ENCODE measurements at regions not wholly inside any gene's neighbourhood (a gene's known extent, or its start where the extent isn't known, plus 50 kb on each side); places are given as distances from the start of the nearest gene placed in this dataset.

GRCh38 chr2:177053716-177054115 lies 158.9 kb upstream of the HNRNPA3 start:
- Mint-ChIP-seq H3K36me3 (ENCODE audit: insufficient read depth, unreplicated experiment) (no peaks in the 10 kb centered on the region), H3K27ac (ENCODE audit: unreplicated experiment) (no peak overlapping the region), H3K4me1 (ENCODE audit: low read depth, unreplicated experiment) (no peaks in the 10 kb centered on the region), H3K4me3 (ENCODE audit: low read depth, unreplicated experiment) (no peak overlapping the region), H3K9me3 (ENCODE audit: low read depth, unreplicated experiment) (no peaks in the 10 kb centered on the region), H3K27me3 (ENCODE audit: unreplicated experiment) (peaks cover 47% of the 10 kb centered on the region)
- intact Hi-C loops (cut with micrococcal nuclease; ENCODE audit: unreplicated experiment), result no loop called here
- BruUV-seq (replicated peaks), result no TSS peak
- CTCF ChIA-PET, result interaction anchor here (0.7 kb wide), 2 partner anchors 655 to 698 kb away, joined by 3 to 5 read pairs; no protein-coding TSS in a partner anchor
- no peak for DNase-seq
- TF ChIP-seq CTCF (IDR thresholded peaks at IDR 0.05; ENCODE audit: unreplicated experiment), result no peak

- no peak for DNase-seq
- CTCF ChIA-PET, result no interaction called here
- peaks cover 23% of the 10 kb centered on the region for H3K27me3 Mint-ChIP-seq (ENCODE audit: unreplicated experiment)
- no TSS peak for BruUV-seq (replicated peaks)
- intact Hi-C loops (cut with micrococcal nuclease; ENCODE audit: unreplicated experiment), result no loop called here
- H3K4me3 Mint-ChIP-seq (ENCODE audit: low read depth, unreplicated experiment), result no peak overlapping the region
- H3K27ac Mint-ChIP-seq (ENCODE audit: unreplicated experiment), result no peak overlapping the region
- no peaks in the 10 kb centered on the region for H3K4me1 Mint-ChIP-seq (ENCODE audit: low read depth, unreplicated experiment)
- no peak for TF ChIP-seq CTCF (IDR thresholded peaks at IDR 0.05; ENCODE audit: unreplicated experiment)
- no peaks in the 10 kb centered on the region for H3K9me3 Mint-ChIP-seq (ENCODE audit: low read depth, unreplicated experiment)
- no peaks in the 10 kb centered on the region for H3K36me3 Mint-ChIP-seq (ENCODE audit: insufficient read depth, unreplicated experiment)
Measured at GRCh38 chr2:177056481-177056929, 156.1 kb upstream of the HNRNPA3 start.

- BruUV-seq (replicated peaks), result no TSS peak
- H3K27me3 Mint-ChIP-seq (ENCODE audit: unreplicated experiment), result peaks cover 26% of the 10 kb centered on the region
- CTCF ChIA-PET, result interaction anchor here (0.6 kb wide), 1 partner anchor 815 kb away, joined by 9 read pairs; no protein-coding TSS in a partner anchor
- no peaks in the 10 kb centered on the region for H3K9me3 Mint-ChIP-seq (ENCODE audit: low read depth, unreplicated experiment)
- H3K4me3 Mint-ChIP-seq (ENCODE audit: low read depth, unreplicated experiment), result no peak overlapping the region
- H3K27ac Mint-ChIP-seq (ENCODE audit: unreplicated experiment), result no peak overlapping the region
- intact Hi-C loops (cut with micrococcal nuclease; ENCODE audit: unreplicated experiment), result no loop called here
- DNase-seq, result no peak
- H3K4me1 Mint-ChIP-seq (ENCODE audit: low read depth, unreplicated experiment), result no peaks in the 10 kb centered on the region
- no peak for TF ChIP-seq CTCF (IDR thresholded peaks at IDR 0.05; ENCODE audit: unreplicated experiment)
- no peaks in the 10 kb centered on the region for H3K36me3 Mint-ChIP-seq (ENCODE audit: insufficient read depth, unreplicated experiment)
Measured at GRCh38 chr2:177058747-177059146, 153.8 kb upstream of the HNRNPA3 start.

- CTCF ChIA-PET, result no interaction called here
- H3K9me3 Mint-ChIP-seq (ENCODE audit: low read depth, unreplicated experiment), result no peaks in the 10 kb centered on the region
- no peak overlapping the region for H3K27ac Mint-ChIP-seq (ENCODE audit: unreplicated experiment)
- no peak overlapping the region for H3K4me3 Mint-ChIP-seq (ENCODE audit: low read depth, unreplicated experiment)
- no peaks in the 10 kb centered on the region for H3K36me3 Mint-ChIP-seq (ENCODE audit: insufficient read depth, unreplicated experiment)
- BruUV-seq (replicated peaks), result no TSS peak
- no peak for TF ChIP-seq CTCF (IDR thresholded peaks at IDR 0.05; ENCODE audit: unreplicated experiment)
- H3K27me3 Mint-ChIP-seq (ENCODE audit: unreplicated experiment), result peaks cover 31% of the 10 kb centered on the region
- DNase-seq, result no peak
- intact Hi-C loops (cut with micrococcal nuclease; ENCODE audit: unreplicated experiment), result no loop called here
- no peaks in the 10 kb centered on the region for H3K4me1 Mint-ChIP-seq (ENCODE audit: low read depth, unreplicated experiment)
Measured at GRCh38 chr2:177059293-177059692, 153.3 kb upstream of the HNRNPA3 start.

Measured in Calu3 (cell line).